ENCODE measurements at regions not wholly inside any gene's neighbourhood (a gene's known extent, or its start where the extent isn't known, plus 50 kb on each side); places are given as distances from the start of the nearest gene placed in this dataset.

GRCh38 chr6:85382541-85382940 lies 67.3 kb upstream of the NT5E start:
- Histone ChIP-seq H2AFZ (replicated peaks; ENCODE audit: low read length, poor library complexity) (no peak overlapping the region), H3K23ac (ENCODE audit: low read depth, low read length) (no peak overlapping the region), H3K4me3 (ENCODE audit: insufficient read depth, low read depth, low read length) (no peak overlapping the region), H4K91ac (ENCODE audit: insufficient read depth, low read depth, low read length) (no peak overlapping the region), H3K27ac (ENCODE audit: insufficient read depth, low read length) (no peak overlapping the region), H3K9me1 (ENCODE audit: insufficient read depth, low read length) (no peaks in the 10 kb centered on the region), H3K18ac (ENCODE audit: low read depth, low read length) (no peak overlapping the region), H3K56ac (ENCODE audit: extremely low read depth, insufficient read depth, low read length) (no peak overlapping the region), H2BK15ac (ENCODE audit: low read depth, low read length) (no peak overlapping the region), H2AK5ac (ENCODE audit: low read depth, low read length) (no peak overlapping the region), H2AK9ac (replicated peaks; ENCODE audit: low read depth, low read length, poor library complexity) (no peak overlapping the region), H3K9me3 (ENCODE audit: control insufficient read depth, insufficient read depth, low read length) (peaks cover under 1% of the 10 kb centered on the region; the same call in 1 of the 2 replicates), H3K14ac (replicated peaks; ENCODE audit: low read depth, low read length) (no peak overlapping the region), H2BK120ac (ENCODE audit: low read depth, low read length) (no peak overlapping the region), H4K5ac (ENCODE audit: low read depth, low read length) (no peak overlapping the region), H3K36me3 (ENCODE audit: control insufficient read depth, insufficient read depth, low read length) (no peaks in the 10 kb centered on the region), H4K8ac (ENCODE audit: low read depth in 2 of 2, low read length in 2 of 2) (no peak overlapping the region), H2BK20ac (ENCODE audit: low read depth, low read length) (no peak overlapping the region), H3K27me3 (ENCODE audit: control insufficient read depth, insufficient read depth, low read length) (no peaks in the 10 kb centered on the region), H3K4ac (ENCODE audit: low read depth, low read length) (no peak overlapping the region), H3K4me2 (ENCODE audit: low read depth, low read length) (no peak overlapping the region), H3K4me1 (ENCODE audit: control insufficient read depth, insufficient read depth, low read length) (no peaks in the 10 kb centered on the region), H2BK5ac (ENCODE audit: low read depth, low read length, poor library complexity, severe bottlenecking) (no peak overlapping the region), H4K20me1 (ENCODE audit: insufficient read depth, low read length) (no peaks in the 10 kb centered on the region), H3K9ac (ENCODE audit: low read depth, low read length) (no peak overlapping the region), H3K79me1 (ENCODE audit: low read depth in 1 of 2, low read length in 2 of 2) (no peaks in the 10 kb centered on the region)
- in situ Hi-C loops (cut with MboI; ENCODE audit: low sequenced_read_pairs) (no loop called here), intact Hi-C loops (cut with micrococcal nuclease) (no loop called here), dilution Hi-C loops (cut with HindIII; ENCODE audit: low sequenced_read_pairs, unreplicated experiment) (no loop called here)
- ChIA-PET POLR2A (ENCODE audit: unreplicated experiment) (no interaction called here), CTCF (interaction anchor here (1.2 kb wide), 1 partner anchor 10 kb away, joined by 3 read pairs; no protein-coding TSS in a partner anchor)
- no CpG with 5 or more reads among the region's 5 CpGs for WGBS, 2 experiments (ENCODE audit: extremely low coverage in 2 of 2, insufficient read length in 1 of 2)
- BruUV-seq (replicated peaks), result no TSS peak
- DNase-seq (no peak), ATAC-seq (ENCODE audit: low read depth) (no peak)
- no peak for TF ChIP-seq ELK1 (IDR thresholded peaks at IDR 0.05; ENCODE audit: borderline replicate concordance, low read depth, low read length)
- no peak for TF ChIP-seq CEBPB (IDR thresholded peaks at IDR 0.05; ENCODE audit: low read depth, low read length)
- no peak for TF ChIP-seq RAD21 (IDR thresholded peaks at IDR 0.05; ENCODE audit: low read length)
- TF ChIP-seq MXI1 (IDR thresholded peaks at IDR 0.05; ENCODE audit: borderline replicate concordance, low read depth, low read length), result no peak
- no peak for TF ChIP-seq CTCF (conservative IDR thresholded peaks at IDR 0.05; ENCODE audit: low read depth, low read length)
- TF ChIP-seq POLR2A (IDR thresholded peaks at IDR 0.05; ENCODE audit: low read depth, low read length), result no peak

All from IMR-90 (cell line).